Activated CD4-positive, alpha-beta T cell treated with anti-CD3 and anti-CD28 coated beads, Interleukin-2, Interleukin-6, amounts not matched to agents 100 ng/mL and 50 ng/mL, durations not matched to agents 16 hours and 8 hours (primary cell): ENCODE measurements at regions not wholly inside any gene's neighbourhood (a gene's known extent, or its start where the extent isn't known, plus 50 kb on each side); places are given as distances from the start of the nearest gene placed in this dataset.
"Not testable (repeated sequence)": the region's sequence is repeated elsewhere in the genome, so short reads cannot be mapped to it uniquely, and the experiment has no call there.

Experiments used
- DNase-seq: peaks from one replicate; pipeline ENCODE4 v3.0.0-alpha.2; 2020

- DNase-seq: not testable (repeated sequence)
Observed at GRCh38 chr21:13907385-13907784, 297.8 kb downstream of the POTED start.

GRCh38 chr21:13896596-13897247 lies 287.1 kb downstream of the POTED start:
- not testable (repeated sequence) for DNase-seq

GRCh38 chr21:13893617-13894016 lies 284.0 kb downstream of the POTED start:
- DNase-seq: not testable (repeated sequence)

- DNase-seq: not testable (repeated sequence)
Observed at GRCh38 chr21:13893025-13893424, 283.4 kb downstream of the POTED start.

- DNase-seq: not testable (repeated sequence)
Observed at GRCh38 chr21:13892146-13892751, 282.7 kb downstream of the POTED start.

GRCh38 chr21:13889176-13889575 lies 279.6 kb downstream of the POTED start:
- DNase-seq: not testable (repeated sequence)

- not testable (repeated sequence) for DNase-seq
Observed at GRCh38 chr21:13883641-13884395, 274.2 kb downstream of the POTED start.

GRCh38 chr21:13877503-13877902 lies 267.9 kb downstream of the POTED start:
- DNase-seq: not testable (repeated sequence)

GRCh38 chr21:13876999-13877398 lies 267.4 kb downstream of the POTED start:
- not testable (repeated sequence) for DNase-seq

- DNase-seq: not testable (repeated sequence)
Observed at GRCh38 chr21:13874001-13874400, 264.4 kb downstream of the POTED start.

- no peak for DNase-seq
Observed at GRCh38 chr21:13854638-13855037, 245.1 kb downstream of the POTED start.

- DNase-seq: not testable (repeated sequence)
Observed at GRCh38 chr21:13850808-13851207, 241.2 kb downstream of the POTED start.

GRCh38 chr21:13849489-13849888 lies 239.9 kb downstream of the POTED start:
- DNase-seq: not testable (repeated sequence)

- DNase-seq: not testable (repeated sequence)
Observed at GRCh38 chr21:13846718-13847117, 237.1 kb downstream of the POTED start.

GRCh38 chr21:13844574-13844973 lies 235.0 kb downstream of the POTED start:
- not testable (repeated sequence) for DNase-seq

GRCh38 chr21:13843081-13843480 lies 233.5 kb downstream of the POTED start:
- DNase-seq: not testable (repeated sequence)

GRCh38 chr21:13827666-13828065 lies 218.1 kb downstream of the POTED start:
- not testable (repeated sequence) for DNase-seq

- no peak for DNase-seq
Observed at GRCh38 chr21:13827201-13827600, 217.6 kb downstream of the POTED start.

GRCh38 chr21:13826511-13826910 lies 216.9 kb downstream of the POTED start:
- DNase-seq: not testable (repeated sequence)

GRCh38 chr21:13825218-13825778 lies 215.7 kb downstream of the POTED start:
- DNase-seq: not testable (repeated sequence)

- not testable (repeated sequence) for DNase-seq
Observed at GRCh38 chr21:13820286-13820685, 210.7 kb downstream of the POTED start.

- not testable (repeated sequence) for DNase-seq
Observed at GRCh38 chr21:13812191-13812590, 202.6 kb downstream of the POTED start.

GRCh38 chr21:13810559-13810958 lies 201.0 kb downstream of the POTED start:
- DNase-seq: not testable (repeated sequence)
